IMR-90 (cell line): ENCODE measurements at regions not wholly inside any gene's neighbourhood (a gene's known extent, or its start where the extent isn't known, plus 50 kb on each side); places are given as distances from the start of the nearest gene placed in this dataset.

ENCODE experiments used
- ATAC-seq: fragments of 200-7000 bp; cut with Tn5 transposase; 2 replicates; pipeline ENCODE4 v1.9.1; 2020; ENCODE audit warnings: low read depth, mild to moderate bottlenecking, moderate library complexity
- BruUV-seq: library from RNA; stranded (reverse); fragments of 400-500 nt; replicated peaks from 2 replicates; lab custom pipeline; 2021; lab: Mats Ljungman, UMichigan
- CTCF ChIA-PET: fragments of 300-600 bp; formaldehyde crosslinking; extraction: SDS; loops from one replicate; lab custom pipeline; 2021; ENCODE audit warnings: antibody characterized with exemption; lab: Yijun Ruan, JAX
- POLR2A ChIA-PET: fragments of 300-600 bp; sonication (Branson Sonifier 250); formaldehyde crosslinking; loops from one replicate; lab custom pipeline; 2022; ENCODE audit warnings: antibody characterized with exemption; ENCODE audit not compliant: unreplicated experiment; lab: Charles Lee
- DNase-seq: peaks from one replicate; pipeline ENCODE4 v3.0.0; 2013
- H2AFZ ChIP-seq: replicated peaks from 2 replicates; pipeline ENCODE3; 2013; ENCODE audit warnings: low read length, mild to moderate bottlenecking; ENCODE audit not compliant: poor library complexity
- H2AK5ac ChIP-seq: 2 replicates; pipeline ENCODE4 v1.6.1; 2013; ENCODE audit warnings: low read depth, low read length, inconsistent platforms
- H2AK9ac ChIP-seq: replicated peaks from 2 replicates; pipeline ENCODE3; 2013; ENCODE audit warnings: mild to moderate bottlenecking, low read depth, low read length, moderate library complexity; ENCODE audit not compliant: poor library complexity
- H2BK120ac ChIP-seq: 2 replicates; pipeline ENCODE4 v1.6.1; 2013; ENCODE audit warnings: low read depth, low read length, inconsistent platforms
- H2BK15ac ChIP-seq: 3 replicates; pipeline ENCODE4 v1.6.1; 2013; ENCODE audit warnings: low read depth, low read length, inconsistent platforms
- H2BK20ac ChIP-seq: 2 replicates; pipeline ENCODE4 v1.6.1; 2013; ENCODE audit warnings: low read depth, mild to moderate bottlenecking, inconsistent platforms, low read length, moderate library complexity
- H2BK5ac ChIP-seq: 2 replicates; pipeline ENCODE4 v1.6.1; 2013; ENCODE audit warnings: mild to moderate bottlenecking, low read depth, low read length, inconsistent platforms; ENCODE audit not compliant: poor library complexity, severe bottlenecking
- H3K14ac ChIP-seq: replicated peaks from 2 replicates; pipeline ENCODE4 v1.6.1; 2013; ENCODE audit warnings: low read depth, low read length, inconsistent platforms
- H3K18ac ChIP-seq: 2 replicates; pipeline ENCODE4 v1.6.1; 2013; ENCODE audit warnings: low read depth, low read length, control low read depth
- H3K23ac ChIP-seq: 2 replicates; pipeline ENCODE4 v1.6.1; 2013; ENCODE audit warnings: low read depth, low read length, inconsistent platforms
- H3K27ac ChIP-seq: 2 replicates; pipeline ENCODE4 v1.5.1; 2013; ENCODE audit warnings: mild to moderate bottlenecking, control low read depth, low read length; ENCODE audit not compliant: insufficient read depth
- H3K27me3 ChIP-seq: 2 replicates; pipeline ENCODE4 v1.6.1; 2013; ENCODE audit warnings: low read length; ENCODE audit not compliant: control insufficient read depth, insufficient read depth
- H3K36me3 ChIP-seq: 2 replicates; pipeline ENCODE4 v1.6.1; 2013; ENCODE audit warnings: low read length, mixed read lengths; ENCODE audit not compliant: control insufficient read depth, insufficient read depth
- H3K4ac ChIP-seq: 2 replicates; pipeline ENCODE4 v1.6.1; 2013; ENCODE audit warnings: low read depth, low read length, inconsistent platforms
- H3K4me1 ChIP-seq: 2 replicates; pipeline ENCODE4 v1.6.1; 2013; ENCODE audit warnings: low read length, mixed read lengths; ENCODE audit not compliant: control insufficient read depth, insufficient read depth
- H3K4me2 ChIP-seq: 2 replicates; pipeline ENCODE4 v1.6.1; 2013; ENCODE audit warnings: low read depth, mild to moderate bottlenecking, control low read depth, low read length, moderate library complexity
- H3K4me3 ChIP-seq: 2 replicates; pipeline ENCODE4 v1.5.1; 2013; ENCODE audit warnings: low read depth, mild to moderate bottlenecking, control low read depth, low read length, moderate library complexity; ENCODE audit not compliant: insufficient read depth
- H3K56ac ChIP-seq: 2 replicates; pipeline ENCODE4 v1.6.1; 2013; ENCODE audit warnings: low read length, inconsistent platforms; ENCODE audit not compliant: insufficient read depth; ENCODE audit errors: extremely low read depth
- H3K79me1 ChIP-seq, 2 experiments: 2 replicates each; pipeline ENCODE4 v1.6.1; 2013; ENCODE audit warnings: low read length in 2 of 2, inconsistent platforms in 1 of 2, low read depth in 1 of 2
- H3K9ac ChIP-seq: 2 replicates; pipeline ENCODE4 v1.6.1; 2013; ENCODE audit warnings: low read depth, low read length, control low read depth
- H3K9me1 ChIP-seq: 2 replicates; pipeline ENCODE4 v1.6.1; 2013; ENCODE audit warnings: low read length, inconsistent platforms; ENCODE audit not compliant: insufficient read depth
- H3K9me3 ChIP-seq: 2 replicates; pipeline ENCODE4 v1.6.1; 2013; ENCODE audit warnings: low read length; ENCODE audit not compliant: control insufficient read depth, insufficient read depth
- H4K20me1 ChIP-seq: 2 replicates; pipeline ENCODE4 v1.6.1; 2013; ENCODE audit warnings: low read length, inconsistent platforms; ENCODE audit not compliant: insufficient read depth
- H4K5ac ChIP-seq: 2 replicates; pipeline ENCODE4 v1.6.1; 2013; ENCODE audit warnings: mild to moderate bottlenecking, low read depth, low read length, control low read depth
- H4K8ac ChIP-seq, 2 experiments: 2 replicates each; pipeline ENCODE4 v1.6.1; 2013; ENCODE audit warnings: low read depth in 2 of 2, low read length in 2 of 2, control low read depth in 1 of 2, inconsistent platforms in 1 of 2
- H4K91ac ChIP-seq: 2 replicates; pipeline ENCODE4 v1.6.1; 2013; ENCODE audit warnings: low read depth, low read length, inconsistent platforms; ENCODE audit not compliant: insufficient read depth
- BHLHE40 ChIP-seq: fragments of 150-350 bp; IDR thresholded peaks from 2 replicates; pipeline ENCODE4 v1.6.1; 2016; ENCODE audit warnings: mild to moderate bottlenecking, low read depth, low read length
- CEBPB ChIP-seq: IDR thresholded peaks from 2 replicates; pipeline ENCODE4 v1.6.1; 2012; ENCODE audit warnings: low read depth, low read length, improper control_type of control experiment
- CHD1 ChIP-seq: IDR thresholded peaks from 2 replicates; pipeline ENCODE4 v1.6.1; 2012; ENCODE audit warnings: low read depth, low read length, improper control_type of control experiment
- ELK1 ChIP-seq: fragments of 150-350 bp; IDR thresholded peaks from 2 replicates; pipeline ENCODE4 v1.6.1; 2016; ENCODE audit warnings: low read depth, mild to moderate bottlenecking, low read length, moderate library complexity, borderline replicate concordance
- FOS ChIP-seq: fragments of 150-350 bp; IDR thresholded peaks from 2 replicates; pipeline ENCODE4 v1.6.1; 2016; ENCODE audit warnings: low read depth, low read length
- MAFK ChIP-seq: IDR thresholded peaks from 2 replicates; pipeline ENCODE4 v1.6.1; 2012; ENCODE audit warnings: low read depth, low read length, improper control_type of control experiment
- MAZ ChIP-seq: IDR thresholded peaks from 2 replicates; pipeline ENCODE4 v1.6.1; 2012; ENCODE audit warnings: low read depth, mild to moderate bottlenecking, low read length, improper control_type of control experiment, moderate library complexity, borderline replicate concordance
- MXI1 ChIP-seq: IDR thresholded peaks from 2 replicates; pipeline ENCODE4 v1.6.1; 2012; ENCODE audit warnings: low read depth, mild to moderate bottlenecking, low read length, moderate library complexity, borderline replicate concordance
- NFE2L2 ChIP-seq: fragments of 150-350 bp; IDR thresholded peaks from 2 replicates; pipeline ENCODE4 v1.6.1; 2016; ENCODE audit warnings: low read depth, mild to moderate bottlenecking, low read length
- POLR2A ChIP-seq: IDR thresholded peaks from 2 replicates; pipeline ENCODE4 v1.6.1; 2012; ENCODE audit warnings: mild to moderate bottlenecking, low read depth, low read length
- RAD21 ChIP-seq: IDR thresholded peaks from 2 replicates; pipeline ENCODE4 v1.6.1; 2012; ENCODE audit warnings: low read length, improper control_type of control experiment
- RCOR1 ChIP-seq: IDR thresholded peaks from 2 replicates; pipeline ENCODE4 v1.6.1; 2012; ENCODE audit warnings: mild to moderate bottlenecking, low read length, improper control_type of control experiment; ENCODE audit not compliant: insufficient replicate concordance
- RFX5 ChIP-seq: IDR thresholded peaks from 2 replicates; pipeline ENCODE4 v1.8.0; 2012; ENCODE audit warnings: low read depth, mild to moderate bottlenecking, low read length, moderate library complexity
- SMC3 ChIP-seq: fragments of 150-350 bp; IDR thresholded peaks from 2 replicates; pipeline ENCODE4 v1.6.1; 2016; ENCODE audit warnings: low read depth, mild to moderate bottlenecking, antibody characterized with exemption, low read length, moderate library complexity
- WGBS, 2 experiments: methylation state at CpG; one replicate each; pipeline versions ENCODE4 v1.1.5 to v1.1.7; 2013; ENCODE audit warnings: missing lambda C conversion rate in 2 of 2; ENCODE audit not compliant: insufficient read length in 1 of 2; ENCODE audit errors: extremely low coverage in 2 of 2; 5-methylcytosine and 5-hydroxymethylcytosine counted together
- dilution Hi-C: fragments of 300-500 bp; cut with HindIII; formaldehyde crosslinking; loops from one replicate; pipeline ENCODE4 v1.14.3; 2018; ENCODE audit warnings: low sequenced_read_pairs; ENCODE audit not compliant: unreplicated experiment
- in situ Hi-C: fragments of 300-500 bp; cut with MboI; formaldehyde crosslinking; loops from 3 replicates; pipeline ENCODE4 v1.14.3; 2019; ENCODE audit warnings: low sequenced_read_pairs, inconsistent platforms, mixed read lengths
- intact Hi-C: fragments of 100-400 bp; cut with micrococcal nuclease; formaldehyde crosslinking; loops from 2 replicates; pipeline ENCODE4 v1.10.0; 2022
- TF ChIP-seq, protein P1 (sequence below): conservative IDR thresholded peaks from 2 replicates; pipeline ENCODE4 v1.5.1; 2012; ENCODE audit warnings: mild to moderate bottlenecking, low read depth, low read length, improper control_type of control experiment
- TF ChIP-seq, protein P2 (sequence below): fragments of 150-350 bp; IDR thresholded peaks from 2 replicates; pipeline ENCODE4 v1.6.1; 2017; ENCODE audit warnings: mild to moderate bottlenecking, antibody characterized with exemption, low read length, low read depth

GRCh38 chr10:128576336-128576735, 450.1 kb upstream of the MKI67 start:
- Histone ChIP-seq H3K56ac (no peak overlapping the region), H4K5ac (no peak overlapping the region), H4K20me1 (no peaks in the 10 kb centered on the region), H3K9me1 (no peaks in the 10 kb centered on the region), H3K79me1 (no peaks in the 10 kb centered on the region), H3K18ac (no peak overlapping the region), H3K9me3 (peaks cover 36% of the 10 kb centered on the region), H3K4ac (no peak overlapping the region), H2BK20ac (no peak overlapping the region), H3K4me1 (no peaks in the 10 kb centered on the region), H2AFZ (no peak overlapping the region), H2BK120ac (no peak overlapping the region), H4K91ac (no peak overlapping the region), H3K4me3 (no peak overlapping the region), H4K8ac (no peak overlapping the region), H3K4me2 (no peak overlapping the region), H2BK15ac (no peak overlapping the region), H3K23ac (no peak overlapping the region), H2AK9ac (no peak overlapping the region), H3K14ac (no peak overlapping the region), H2BK5ac (no peak overlapping the region), H3K9ac (no peak overlapping the region), H3K27ac (no peak overlapping the region), H3K27me3 (no peaks in the 10 kb centered on the region), H2AK5ac (no peak overlapping the region), H3K36me3 (no peaks in the 10 kb centered on the region)
- in situ Hi-C loops: no loop called here
- no peak for TF ChIP-seq MXI1
- no peak for TF ChIP-seq POLR2A
- TF ChIP-seq NFE2L2: no peak
- TF ChIP-seq RCOR1: no peak
- TF ChIP-seq RAD21: no peak
- TF ChIP-seq MAZ: no peak
- TF ChIP-seq ELK1: no peak
- no peak for TF ChIP-seq CEBPB
- TF ChIP-seq FOS: no peak
- TF ChIP-seq MAFK: no peak
- no peak for TF ChIP-seq BHLHE40
- TF ChIP-seq, protein P1, sequence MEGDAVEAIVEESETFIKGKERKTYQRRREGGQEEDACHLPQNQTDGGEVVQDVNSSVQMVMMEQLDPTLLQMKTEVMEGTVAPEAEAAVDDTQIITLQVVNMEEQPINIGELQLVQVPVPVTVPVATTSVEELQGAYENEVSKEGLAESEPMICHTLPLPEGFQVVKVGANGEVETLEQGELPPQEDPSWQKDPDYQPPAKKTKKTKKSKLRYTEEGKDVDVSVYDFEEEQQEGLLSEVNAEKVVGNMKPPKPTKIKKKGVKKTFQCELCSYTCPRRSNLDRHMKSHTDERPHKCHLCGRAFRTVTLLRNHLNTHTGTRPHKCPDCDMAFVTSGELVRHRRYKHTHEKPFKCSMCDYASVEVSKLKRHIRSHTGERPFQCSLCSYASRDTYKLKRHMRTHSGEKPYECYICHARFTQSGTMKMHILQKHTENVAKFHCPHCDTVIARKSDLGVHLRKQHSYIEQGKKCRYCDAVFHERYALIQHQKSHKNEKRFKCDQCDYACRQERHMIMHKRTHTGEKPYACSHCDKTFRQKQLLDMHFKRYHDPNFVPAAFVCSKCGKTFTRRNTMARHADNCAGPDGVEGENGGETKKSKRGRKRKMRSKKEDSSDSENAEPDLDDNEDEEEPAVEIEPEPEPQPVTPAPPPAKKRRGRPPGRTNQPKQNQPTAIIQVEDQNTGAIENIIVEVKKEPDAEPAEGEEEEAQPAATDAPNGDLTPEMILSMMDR: no peak
- TF ChIP-seq SMC3: no peak
- TF ChIP-seq, protein P2, sequence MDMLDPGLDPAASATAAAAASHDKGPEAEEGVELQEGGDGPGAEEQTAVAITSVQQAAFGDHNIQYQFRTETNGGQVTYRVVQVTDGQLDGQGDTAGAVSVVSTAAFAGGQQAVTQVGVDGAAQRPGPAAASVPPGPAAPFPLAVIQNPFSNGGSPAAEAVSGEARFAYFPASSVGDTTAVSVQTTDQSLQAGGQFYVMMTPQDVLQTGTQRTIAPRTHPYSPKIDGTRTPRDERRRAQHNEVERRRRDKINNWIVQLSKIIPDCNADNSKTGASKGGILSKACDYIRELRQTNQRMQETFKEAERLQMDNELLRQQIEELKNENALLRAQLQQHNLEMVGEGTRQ: no peak
- TF ChIP-seq RFX5: no peak
- no peak for TF ChIP-seq CHD1
- BruUV-seq: no TSS peak
- no peak for DNase-seq
- ATAC-seq: no peak
- dilution Hi-C loops: no loop called here
- ChIA-PET CTCF (no interaction called here), POLR2A (no interaction called here)
- no CpG with 5 or more reads among the region's 11 CpGs for WGBS, 2 experiments
- intact Hi-C loops: no loop called here
